Esophagus squamous epithelium (tissue), 4 donors: ENCODE measurements at regions not wholly inside any gene's neighbourhood (a gene's known extent, or its start where the extent isn't known, plus 50 kb on each side); places are given as distances from the start of the nearest gene placed in this dataset.

ENCODE experiments used
- POLR2A ChIP-seq, 4 donors: fragments of 450-650 bp; IDR thresholded peaks; one replicate each; pipeline ENCODE4 v1.6.1; 2017; ENCODE audit warnings: antibody characterized with exemption in 4 of 4, mild to moderate bottlenecking in 4 of 4, moderate library complexity in 3 of 4
- TF ChIP-seq, protein P1 (sequence below), 6 experiments: fragments of 450-650 bp in 4 of 6; fragments of 200-600 bp in 2 of 6; sonication (generic) in 2 of 6; IDR thresholded peaks; one replicate each; pipeline ENCODE4 v1.5.1; 2016 to 2019; ENCODE audit warnings: antibody characterized with exemption in 6 of 6, mild to moderate bottlenecking in 4 of 6, moderate library complexity in 4 of 6

DNA sequence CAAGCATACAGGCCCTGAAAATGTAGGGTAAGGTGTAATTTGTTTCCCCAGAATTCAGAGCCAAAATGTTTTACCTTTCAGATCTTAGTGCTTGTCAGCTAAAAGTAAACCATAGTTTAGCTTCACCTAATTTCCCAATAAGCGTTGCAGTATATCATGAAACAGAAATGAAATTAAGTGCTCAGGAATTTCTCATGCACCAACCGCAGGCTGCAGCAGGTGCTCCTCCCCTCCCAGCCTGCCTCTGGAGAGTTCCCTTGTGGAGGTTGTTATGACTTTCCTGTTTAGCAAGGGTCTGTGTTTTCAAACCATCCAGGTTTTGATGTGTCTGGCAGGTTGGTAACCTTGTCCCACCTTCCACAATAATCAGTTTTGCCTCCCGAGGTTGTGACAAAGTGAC lies 118.5 kb downstream of the HLX start:
- TF ChIP-seq, protein P1, sequence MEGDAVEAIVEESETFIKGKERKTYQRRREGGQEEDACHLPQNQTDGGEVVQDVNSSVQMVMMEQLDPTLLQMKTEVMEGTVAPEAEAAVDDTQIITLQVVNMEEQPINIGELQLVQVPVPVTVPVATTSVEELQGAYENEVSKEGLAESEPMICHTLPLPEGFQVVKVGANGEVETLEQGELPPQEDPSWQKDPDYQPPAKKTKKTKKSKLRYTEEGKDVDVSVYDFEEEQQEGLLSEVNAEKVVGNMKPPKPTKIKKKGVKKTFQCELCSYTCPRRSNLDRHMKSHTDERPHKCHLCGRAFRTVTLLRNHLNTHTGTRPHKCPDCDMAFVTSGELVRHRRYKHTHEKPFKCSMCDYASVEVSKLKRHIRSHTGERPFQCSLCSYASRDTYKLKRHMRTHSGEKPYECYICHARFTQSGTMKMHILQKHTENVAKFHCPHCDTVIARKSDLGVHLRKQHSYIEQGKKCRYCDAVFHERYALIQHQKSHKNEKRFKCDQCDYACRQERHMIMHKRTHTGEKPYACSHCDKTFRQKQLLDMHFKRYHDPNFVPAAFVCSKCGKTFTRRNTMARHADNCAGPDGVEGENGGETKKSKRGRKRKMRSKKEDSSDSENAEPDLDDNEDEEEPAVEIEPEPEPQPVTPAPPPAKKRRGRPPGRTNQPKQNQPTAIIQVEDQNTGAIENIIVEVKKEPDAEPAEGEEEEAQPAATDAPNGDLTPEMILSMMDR (IDR thresholded peaks at IDR 0.05), result no peak
- no peak for TF ChIP-seq POLR2A (IDR thresholded peaks at IDR 0.05)
